ENCODE measurements at regions not wholly inside any gene's neighbourhood (a gene's known extent, or its start where the extent isn't known, plus 50 kb on each side); places are given as distances from the start of the nearest gene placed in this dataset.

DNA sequence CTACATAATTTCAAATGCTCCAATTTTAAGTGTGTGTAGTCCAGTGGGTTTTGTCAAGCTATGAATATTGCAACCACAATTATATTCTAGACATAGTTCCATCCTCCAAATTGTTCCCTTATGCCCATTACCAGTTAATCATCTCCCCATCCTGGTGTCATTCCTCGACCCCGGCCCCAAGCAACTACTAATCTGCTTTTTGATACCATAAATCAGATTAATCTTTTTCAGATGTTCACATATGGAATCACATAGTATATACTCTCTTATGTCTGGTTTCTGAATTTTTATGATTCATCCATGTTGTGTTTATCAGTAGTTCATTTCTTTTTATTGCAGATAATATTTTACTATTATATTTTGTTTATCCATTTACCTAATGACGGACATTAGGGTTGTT lies 148.4 kb upstream of the RORB start:
- Mint-ChIP-seq H3K9me3 (no peaks in the 10 kb centered on the region), H3K27ac (no peak overlapping the region), H3K4me3 (no peak overlapping the region), H3K27me3 (no peaks in the 10 kb centered on the region), H3K4me1 (ENCODE audit: unreplicated experiment) (no peaks in the 10 kb centered on the region), H3K36me3 (no peaks in the 10 kb centered on the region)
- no peak for DNase-seq (ENCODE audit: extremely low spot score, unreplicated experiment)
- TF ChIP-seq, protein P1, sequence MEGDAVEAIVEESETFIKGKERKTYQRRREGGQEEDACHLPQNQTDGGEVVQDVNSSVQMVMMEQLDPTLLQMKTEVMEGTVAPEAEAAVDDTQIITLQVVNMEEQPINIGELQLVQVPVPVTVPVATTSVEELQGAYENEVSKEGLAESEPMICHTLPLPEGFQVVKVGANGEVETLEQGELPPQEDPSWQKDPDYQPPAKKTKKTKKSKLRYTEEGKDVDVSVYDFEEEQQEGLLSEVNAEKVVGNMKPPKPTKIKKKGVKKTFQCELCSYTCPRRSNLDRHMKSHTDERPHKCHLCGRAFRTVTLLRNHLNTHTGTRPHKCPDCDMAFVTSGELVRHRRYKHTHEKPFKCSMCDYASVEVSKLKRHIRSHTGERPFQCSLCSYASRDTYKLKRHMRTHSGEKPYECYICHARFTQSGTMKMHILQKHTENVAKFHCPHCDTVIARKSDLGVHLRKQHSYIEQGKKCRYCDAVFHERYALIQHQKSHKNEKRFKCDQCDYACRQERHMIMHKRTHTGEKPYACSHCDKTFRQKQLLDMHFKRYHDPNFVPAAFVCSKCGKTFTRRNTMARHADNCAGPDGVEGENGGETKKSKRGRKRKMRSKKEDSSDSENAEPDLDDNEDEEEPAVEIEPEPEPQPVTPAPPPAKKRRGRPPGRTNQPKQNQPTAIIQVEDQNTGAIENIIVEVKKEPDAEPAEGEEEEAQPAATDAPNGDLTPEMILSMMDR (conservative IDR thresholded peaks at IDR 0.05), result no peak

DNA sequence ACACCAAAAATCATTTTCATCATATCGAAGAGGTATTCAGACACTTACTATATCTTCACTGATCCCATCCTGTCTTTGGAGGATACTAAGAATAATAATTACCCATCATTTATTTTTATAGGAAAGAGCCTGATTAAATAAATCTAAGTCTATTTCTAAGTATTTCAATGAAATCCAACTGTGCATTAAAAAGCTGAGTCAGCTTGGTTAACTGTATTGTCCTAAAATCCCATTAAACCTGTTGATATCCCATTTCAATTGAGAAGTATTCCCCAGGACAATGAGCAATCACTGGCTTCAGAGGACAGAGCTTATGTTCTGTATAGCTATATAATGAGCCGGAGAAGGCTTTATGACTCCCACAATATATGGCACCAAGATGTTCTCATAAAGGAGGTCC lies 142.0 kb upstream of the RORB start:
- TF ChIP-seq, protein P1 (conservative IDR thresholded peaks at IDR 0.05), result no peak
- no peak overlapping the region for H3K4me3 Mint-ChIP-seq
- H3K9me3 Mint-ChIP-seq, result no peaks in the 10 kb centered on the region
- no peak overlapping the region for H3K27ac Mint-ChIP-seq
- no peak for DNase-seq (ENCODE audit: extremely low spot score, unreplicated experiment)
- no peaks in the 10 kb centered on the region for H3K36me3 Mint-ChIP-seq
- H3K27me3 Mint-ChIP-seq, result peaks cover 11% of the 10 kb centered on the region
- H3K4me1 Mint-ChIP-seq (ENCODE audit: unreplicated experiment), result peaks cover 6% of the 10 kb centered on the region

DNA sequence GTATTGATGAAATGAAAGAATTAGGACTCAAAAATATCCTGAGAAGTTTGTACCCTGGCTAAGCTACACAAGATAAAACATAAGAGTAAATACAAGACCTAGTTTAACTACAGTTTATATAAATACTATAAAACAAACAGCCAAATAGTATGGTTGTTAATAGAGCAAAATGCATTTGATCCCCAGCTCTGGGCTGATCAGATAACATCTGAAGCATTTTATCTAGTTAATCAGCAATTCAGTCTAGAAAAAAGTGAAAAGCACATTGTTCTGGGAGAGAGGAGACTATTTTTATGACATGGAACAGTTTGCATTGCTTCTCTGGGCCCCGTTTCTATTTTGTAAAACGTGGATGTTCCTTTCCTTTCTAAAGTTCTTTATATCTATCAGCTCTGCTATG lies 139.6 kb upstream of the RORB start:
- no peaks in the 10 kb centered on the region for H3K9me3 Mint-ChIP-seq
- peaks cover 6% of the 10 kb centered on the region for H3K4me1 Mint-ChIP-seq (ENCODE audit: unreplicated experiment)
- no peak overlapping the region for H3K27ac Mint-ChIP-seq
- no peaks in the 10 kb centered on the region for H3K36me3 Mint-ChIP-seq
- H3K4me3 Mint-ChIP-seq, result no peak overlapping the region
- TF ChIP-seq, protein P1 (conservative IDR thresholded peaks at IDR 0.05), result no peak
- peaks cover 15% of the 10 kb centered on the region for H3K27me3 Mint-ChIP-seq
- DNase-seq (ENCODE audit: extremely low spot score, unreplicated experiment), result no peak

DNA sequence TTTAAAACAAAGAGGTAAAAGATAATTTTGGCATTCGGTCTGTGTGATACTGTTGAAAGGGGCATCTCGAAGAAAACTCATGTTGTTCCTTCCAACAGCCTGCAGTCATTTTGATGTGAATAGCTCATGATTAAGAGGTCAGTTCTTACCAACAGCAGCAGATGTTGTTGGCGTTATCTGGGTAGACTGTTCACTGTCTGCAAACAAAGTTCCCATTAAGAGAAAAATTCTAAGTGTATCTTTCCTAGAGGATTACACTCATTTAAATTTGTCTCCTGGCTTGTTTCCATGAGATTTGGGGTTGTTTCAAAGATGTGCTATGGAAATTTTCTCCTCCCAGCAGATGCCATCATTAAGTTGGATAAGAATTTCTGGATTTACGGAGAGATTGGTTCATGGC lies 138.2 kb upstream of the RORB start:
- no peaks in the 10 kb centered on the region for H3K9me3 Mint-ChIP-seq
- H3K36me3 Mint-ChIP-seq, result no peaks in the 10 kb centered on the region
- DNase-seq (ENCODE audit: extremely low spot score, unreplicated experiment), result no peak
- peaks cover 6% of the 10 kb centered on the region for H3K4me1 Mint-ChIP-seq (ENCODE audit: unreplicated experiment)
- no peak overlapping the region for H3K4me3 Mint-ChIP-seq
- H3K27me3 Mint-ChIP-seq, result peaks cover 15% of the 10 kb centered on the region
- TF ChIP-seq, protein P1 (conservative IDR thresholded peaks at IDR 0.05), result no peak
- no peak overlapping the region for H3K27ac Mint-ChIP-seq

DNA sequence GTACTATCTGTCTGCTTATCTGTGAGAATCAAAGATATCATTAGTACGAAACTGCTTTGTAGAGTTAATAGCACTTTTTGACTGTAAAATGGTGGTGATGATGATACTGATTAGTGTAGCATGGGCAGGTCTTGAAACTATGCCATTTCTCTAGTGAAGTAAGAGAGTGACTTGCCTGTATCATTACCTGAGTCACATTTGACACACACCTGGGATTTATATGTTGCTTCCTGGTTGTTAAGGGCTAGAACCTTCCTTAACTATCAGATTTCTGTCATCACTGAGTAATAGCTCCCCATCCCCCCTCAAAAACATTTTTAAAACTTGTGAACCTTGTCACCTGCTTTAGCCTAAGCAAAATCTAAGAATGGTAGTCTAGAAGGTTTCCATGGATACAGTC lies 135.6 kb upstream of the RORB start:
- no peak overlapping the region for H3K27ac Mint-ChIP-seq
- TF ChIP-seq, protein P1 (conservative IDR thresholded peaks at IDR 0.05), result no peak

DNA sequence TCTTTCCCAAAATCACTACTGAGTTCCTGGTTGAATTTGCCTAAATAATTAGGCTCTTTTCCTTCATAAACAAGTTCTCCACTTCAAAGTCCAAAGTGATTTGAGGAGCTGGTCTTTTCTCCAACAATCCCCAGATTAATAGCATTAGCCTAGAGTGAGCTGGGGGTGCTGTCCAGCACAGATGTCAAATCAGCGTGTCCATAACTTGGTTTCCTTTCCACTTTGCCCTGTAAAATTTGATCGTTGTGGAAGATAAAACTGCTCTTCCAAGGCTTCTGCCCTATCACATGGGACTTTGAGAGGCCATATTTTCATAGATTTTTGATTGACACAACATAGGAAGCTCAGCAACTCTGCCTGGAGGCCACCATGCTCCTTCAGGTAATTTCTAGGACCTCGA lies 134.7 kb upstream of the RORB start:
- no peak overlapping the region for H3K27ac Mint-ChIP-seq

More for the DNA sequence above, 135.6 kb upstream of the RORB start:
- Mint-ChIP-seq H3K9me3 (no peaks in the 10 kb centered on the region), H3K4me1 (ENCODE audit: unreplicated experiment) (peaks cover 6% of the 10 kb centered on the region), H3K27me3 (peaks cover 16% of the 10 kb centered on the region), H3K36me3 (no peaks in the 10 kb centered on the region), H3K4me3 (no peak overlapping the region)
- DNase-seq (ENCODE audit: extremely low spot score, unreplicated experiment), result no peak

More for the DNA sequence above, 134.7 kb upstream of the RORB start:
- Mint-ChIP-seq H3K4me1 (ENCODE audit: unreplicated experiment) (peaks cover 6% of the 10 kb centered on the region), H3K27me3 (peaks cover 17% of the 10 kb centered on the region), H3K9me3 (no peaks in the 10 kb centered on the region), H3K4me3 (no peak overlapping the region), H3K36me3 (no peaks in the 10 kb centered on the region)
- TF ChIP-seq, protein P1 (conservative IDR thresholded peaks at IDR 0.05), result no peak
- no peak for DNase-seq (ENCODE audit: extremely low spot score, unreplicated experiment)

Data from type B pancreatic cell (in vitro differentiated cells).